GM19351 (cell line): ENCODE measurements at regions not wholly inside any gene's neighbourhood (a gene's known extent, or its start where the extent isn't known, plus 50 kb on each side); places are given as distances from the start of the nearest gene placed in this dataset.

ENCODE experiments used
- ATAC-seq: cut with Tn5 transposase; IDR thresholded peaks from one replicate; pipeline ENCODE4 v1.9.1; 2021; ENCODE audit warnings: mild to moderate bottlenecking, moderate library complexity; ENCODE audit not compliant: unreplicated experiment

DNA sequence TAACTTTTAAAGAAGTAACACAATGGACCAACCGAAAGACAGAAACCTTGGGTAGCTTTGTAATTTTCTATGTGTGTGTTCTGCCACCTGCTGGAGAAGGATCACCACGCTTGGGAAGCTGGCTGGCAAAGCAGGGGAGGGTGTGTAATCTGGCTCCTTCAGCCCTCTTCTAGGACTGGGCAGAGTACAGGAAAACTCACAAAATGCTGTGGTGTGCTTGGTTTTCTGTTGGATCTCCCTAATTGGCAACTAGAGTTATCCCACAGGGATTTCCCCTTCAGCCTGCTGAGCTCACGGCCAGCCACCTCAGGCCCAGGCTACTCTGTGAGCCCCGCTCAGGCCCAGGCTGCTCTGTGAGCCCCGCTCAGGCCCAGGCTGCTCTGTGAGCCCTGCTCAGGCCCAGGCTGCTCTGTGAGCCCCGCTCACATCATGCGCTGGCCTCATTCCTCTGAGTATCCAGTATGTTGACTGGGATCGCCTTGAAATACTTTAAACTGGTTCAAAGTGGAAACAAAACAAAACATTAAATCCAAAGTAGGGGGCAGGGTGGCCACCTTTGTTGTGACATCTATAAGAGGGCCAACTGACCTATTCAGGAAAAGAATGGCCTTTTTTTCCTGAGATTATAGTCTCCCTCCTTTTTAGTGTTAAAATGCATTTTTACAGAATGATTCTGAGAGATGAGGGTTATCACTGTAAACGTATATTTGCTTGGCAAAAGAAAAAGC is 52.0 kb upstream of the RNU6-8 start:
- peak; percentile 46 for ATAC-seq

DNA sequence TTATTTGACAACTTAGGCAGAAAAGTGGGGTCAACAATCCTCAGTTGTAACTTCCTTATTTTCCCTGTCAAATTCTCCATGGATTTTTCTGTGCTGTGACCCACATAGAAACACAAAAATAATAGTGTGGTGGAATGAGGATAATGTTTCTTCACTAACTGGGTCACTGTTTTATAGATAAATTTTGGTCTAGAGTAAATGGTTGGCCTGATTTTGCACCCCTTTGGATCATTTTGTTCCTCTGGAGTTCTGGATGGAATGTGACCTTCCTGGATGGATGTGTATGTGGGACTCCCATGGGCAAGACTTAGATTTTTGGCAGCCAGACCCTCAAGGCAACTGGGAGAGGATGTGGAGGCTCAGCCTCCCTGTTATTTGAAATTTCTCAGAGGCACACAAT is 52.7 kb upstream of the RNU6-8 start:
- no peak for ATAC-seq

DNA sequence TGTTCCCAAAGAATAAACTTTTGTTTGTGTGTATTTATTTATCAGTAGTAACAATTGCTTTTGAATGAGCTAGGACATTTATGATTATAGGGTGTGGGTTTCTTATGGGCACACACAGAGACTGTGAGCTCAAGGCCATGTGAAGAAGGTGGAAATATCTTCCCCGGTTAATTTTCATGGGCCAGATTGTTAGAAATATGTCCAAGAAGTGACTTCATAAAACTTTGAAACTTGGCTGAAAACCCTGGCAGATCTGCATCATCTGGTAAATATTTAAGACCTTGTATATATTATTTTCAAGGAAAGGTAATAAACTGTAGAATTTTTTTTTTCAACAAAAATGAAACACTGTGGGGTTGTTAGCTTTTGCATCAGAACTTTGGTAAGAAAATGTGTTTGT is 53.5 kb upstream of the RNU6-8 start:
- ATAC-seq, result no peak

DNA sequence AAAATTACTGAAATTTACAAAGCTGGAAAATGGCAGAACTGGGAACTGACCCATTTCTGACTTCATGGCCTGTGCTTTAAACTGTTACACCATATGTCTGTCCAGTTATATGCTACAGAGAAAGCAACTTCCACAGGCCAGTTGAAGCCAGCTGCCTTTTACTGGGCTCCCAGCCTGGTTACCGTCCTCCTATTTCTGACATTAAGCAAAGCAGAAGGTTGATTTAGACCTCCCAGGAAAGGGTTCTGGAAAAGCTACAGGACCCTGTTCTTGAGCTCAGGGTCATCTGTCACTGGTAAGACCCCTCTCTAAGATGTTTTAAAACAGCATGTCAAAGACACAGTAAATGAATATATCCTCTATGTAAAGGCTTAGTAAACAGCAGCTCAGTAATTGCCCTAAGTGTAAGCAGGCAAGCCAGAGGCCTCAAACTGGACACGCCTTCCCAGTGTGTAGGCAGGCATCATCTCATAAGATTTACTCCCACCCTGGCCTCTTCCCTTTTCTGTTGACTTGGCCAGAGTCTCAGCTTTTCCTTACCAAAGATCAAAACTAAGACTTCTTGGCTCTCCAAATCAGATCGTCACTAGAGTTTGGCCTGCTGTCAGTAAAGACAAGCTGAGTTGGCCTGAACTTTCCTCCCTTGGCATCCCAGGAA is 55.4 kb upstream of the RNU6-8 start:
- no peak for ATAC-seq

DNA sequence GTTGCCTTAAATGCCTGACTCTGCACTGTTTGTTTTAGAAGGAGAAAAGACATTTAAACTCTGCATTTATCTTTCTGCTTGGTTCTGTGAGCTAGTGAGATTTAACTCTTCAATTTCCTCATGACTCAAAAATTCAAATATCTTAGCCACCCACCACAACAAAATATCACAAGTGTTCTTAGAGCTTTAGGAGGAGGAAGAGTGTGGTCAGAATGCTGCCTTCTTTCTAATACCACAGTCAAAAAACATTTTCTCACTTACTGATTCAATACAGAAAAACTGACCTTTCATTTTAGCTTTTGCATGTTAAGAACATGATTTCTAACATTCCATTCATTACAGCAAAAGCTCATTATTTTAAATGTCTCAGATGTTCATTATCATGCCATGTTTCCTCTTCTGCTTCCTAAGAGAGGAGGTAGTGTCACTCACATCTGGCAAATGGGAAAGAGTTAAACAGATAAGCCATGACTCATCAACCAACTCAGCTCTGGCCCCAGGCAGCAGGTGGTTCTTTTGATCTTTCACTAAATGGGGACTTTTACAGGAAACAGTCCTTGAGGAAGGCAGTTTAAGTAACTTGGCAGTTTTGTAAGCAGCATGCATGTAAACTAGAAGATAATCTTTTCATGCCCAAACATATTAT is 56.4 kb upstream of the RNU6-8 start:
- ATAC-seq, result peak; percentile 78

DNA sequence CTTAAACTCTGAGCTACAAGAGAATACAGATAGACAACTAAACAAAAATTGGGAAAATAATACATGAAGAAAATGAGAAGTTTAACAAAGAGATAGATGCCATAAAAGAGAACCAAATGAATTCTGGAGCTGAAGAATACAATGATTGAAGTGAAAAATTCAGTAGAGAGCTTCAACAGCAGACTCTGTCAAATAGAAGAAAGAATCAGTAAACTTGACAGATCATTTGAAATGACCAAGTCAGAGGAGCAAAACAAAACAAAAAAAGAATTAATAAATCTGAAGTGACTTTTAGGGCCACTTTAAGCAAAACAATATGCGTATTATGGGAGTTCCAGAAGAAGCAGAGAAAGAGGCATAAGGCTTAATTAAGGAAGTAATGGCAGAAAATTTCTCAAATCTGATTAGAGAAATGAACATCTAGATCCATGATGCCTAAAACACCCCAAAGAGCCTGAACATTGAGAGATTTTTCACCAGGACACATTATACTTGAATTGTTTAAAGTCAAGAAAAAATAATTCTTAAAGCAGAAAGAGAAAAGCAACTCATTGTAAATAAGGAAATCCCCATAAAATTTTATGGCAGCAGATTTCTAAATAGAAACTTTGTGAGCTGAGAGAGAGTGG is 61.0 kb upstream of the RNU6-8 start:
- no peak for ATAC-seq

DNA sequence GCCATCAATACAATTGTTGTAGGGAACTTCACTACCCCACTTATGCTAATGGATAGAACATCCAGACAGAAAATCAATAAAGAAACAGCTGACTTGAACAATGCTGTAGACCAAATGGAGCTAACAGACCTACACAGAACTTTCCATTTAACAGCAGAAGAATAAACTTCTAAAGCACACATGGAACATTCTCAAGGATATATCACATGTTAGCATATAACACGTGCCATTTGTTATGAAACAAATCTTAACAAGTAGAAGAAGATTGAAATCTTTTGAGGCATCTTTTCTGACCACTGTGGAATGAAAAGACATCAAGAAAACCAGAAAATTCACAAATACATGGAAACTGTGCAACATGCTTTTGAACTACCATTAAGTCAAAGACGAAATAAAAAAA is 62.5 kb upstream of the RNU6-8 start:
- no peak for ATAC-seq

DNA sequence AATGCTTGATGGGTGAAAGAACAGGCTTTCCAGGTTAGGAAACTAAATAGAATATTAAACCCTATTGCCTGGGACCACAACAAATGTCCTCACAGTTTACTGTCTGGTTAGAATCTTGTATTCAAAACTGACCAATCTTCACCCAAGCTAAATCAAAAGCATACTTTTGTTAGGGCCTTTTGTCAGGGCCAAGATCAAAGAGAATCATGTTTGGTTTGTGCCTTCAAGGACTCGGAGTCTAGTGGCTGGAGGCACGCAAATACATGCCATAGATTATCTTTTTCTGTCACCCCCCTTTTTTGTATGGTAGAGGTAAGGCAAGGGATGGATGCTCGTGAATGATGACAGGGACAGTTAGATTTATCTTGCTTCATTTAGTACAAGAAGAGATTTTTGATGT is 51.1 kb upstream of the AKAP6 start:
- no peak for ATAC-seq
